Mesenchymal stem cell (in vitro differentiated cells and primary cell): ENCODE measurements at regions not wholly inside any gene's neighbourhood (a gene's known extent, or its start where the extent isn't known, plus 50 kb on each side); places are given as distances from the start of the nearest gene placed in this dataset.

Experiments
- DNase-seq: peaks from one replicate; pipeline ENCODE4 v3.0.0-alpha.2; 2013
- H2AFZ ChIP-seq: one replicate; pipeline ENCODE4 v1.6.1; 2013; ENCODE audit warnings: low read depth, mild to moderate bottlenecking, control low read depth, inconsistent platforms, low read length, moderate library complexity
- H2AK5ac ChIP-seq: 2 replicates; pipeline ENCODE4 v1.6.1; 2013; ENCODE audit warnings: low read length, moderate library complexity, mild to moderate bottlenecking, inconsistent platforms; ENCODE audit not compliant: severe bottlenecking
- H2BK120ac ChIP-seq: one replicate; pipeline ENCODE4 v1.6.1; 2013; ENCODE audit warnings: low read depth, mild to moderate bottlenecking, inconsistent platforms, low read length, moderate library complexity
- H2BK12ac ChIP-seq, 2 experiments: one replicate each; pipeline ENCODE4 v1.6.1; 2013; ENCODE audit warnings: inconsistent platforms in 2 of 2, low read length in 2 of 2, mild to moderate bottlenecking in 2 of 2, moderate library complexity in 2 of 2, control low read depth in 1 of 2
- H2BK15ac ChIP-seq: one replicate; pipeline ENCODE4 v1.6.1; 2013; ENCODE audit warnings: mild to moderate bottlenecking, low read depth, inconsistent platforms; ENCODE audit not compliant: poor library complexity, severe bottlenecking
- H2BK5ac ChIP-seq: 2 replicates; pipeline ENCODE4 v1.6.1; 2013; ENCODE audit warnings: low read depth, mild to moderate bottlenecking, low read length, control low read depth, inconsistent platforms; ENCODE audit not compliant: poor library complexity, severe bottlenecking
- H3K14ac ChIP-seq, 2 experiments: one replicate each; pipeline ENCODE4 v1.6.1; 2013; ENCODE audit warnings: inconsistent platforms in 2 of 2, low read length in 2 of 2, control low read depth in 1 of 2, mild to moderate bottlenecking in 1 of 2, moderate library complexity in 1 of 2
- H3K18ac ChIP-seq, 2 experiments: one replicate each; pipeline ENCODE4 v1.6.1; 2013; ENCODE audit warnings: inconsistent platforms in 2 of 2, low read length in 2 of 2, control low read depth in 1 of 2, low read depth in 1 of 2, mild to moderate bottlenecking in 1 of 2
- H3K23ac ChIP-seq, 2 experiments: one replicate each; pipeline ENCODE4 v1.6.1; 2013; ENCODE audit warnings: inconsistent platforms in 2 of 2, low read length in 2 of 2, mild to moderate bottlenecking in 2 of 2, moderate library complexity in 2 of 2, control low read depth in 1 of 2
- H3K27ac ChIP-seq: 2 replicates; pipeline ENCODE4 v1.5.1; 2013; ENCODE audit warnings: mild to moderate bottlenecking, moderate library complexity, low read length, control low read depth, inconsistent platforms; ENCODE audit not compliant: poor library complexity, severe bottlenecking
- H3K27me3 ChIP-seq, 2 experiments: 2 replicates each; pipeline versions ENCODE4 v1.6.1 to v1.7.0; 2013; ENCODE audit warnings: low read length in 2 of 2, mild to moderate bottlenecking in 2 of 2, moderate library complexity in 2 of 2, control low read depth in 1 of 2, inconsistent platforms in 1 of 2; ENCODE audit not compliant: control insufficient read depth in 1 of 2, insufficient read depth in 1 of 2
- H3K36me3 ChIP-seq, 2 experiments: 2 replicates each; pipeline versions ENCODE4 v1.6.1 to v1.7.0; 2013; ENCODE audit warnings: low read length in 2 of 2, control low read depth in 1 of 2, inconsistent platforms in 1 of 2, low read depth in 1 of 2, mild to moderate bottlenecking in 1 of 2; ENCODE audit not compliant: insufficient read depth in 2 of 2, control insufficient read depth in 1 of 2
- H3K4ac ChIP-seq, 2 experiments: one replicate each; pipeline ENCODE4 v1.6.1; 2013; ENCODE audit warnings: inconsistent platforms in 2 of 2, low read length in 2 of 2, mild to moderate bottlenecking in 2 of 2, moderate library complexity in 2 of 2, control low read depth in 1 of 2, low read depth in 1 of 2
- H3K4me1 ChIP-seq: 2 replicates; pipeline ENCODE4 v1.6.1; 2013; ENCODE audit warnings: low read depth, low read length, control low read depth; ENCODE audit not compliant: control insufficient read depth, insufficient read depth
- H3K4me2 ChIP-seq: 2 replicates; pipeline ENCODE4 v1.6.1; 2013; ENCODE audit warnings: low read length, mild to moderate bottlenecking, inconsistent platforms; ENCODE audit not compliant: poor library complexity, severe bottlenecking
- H3K4me3 ChIP-seq, 2 experiments: 2 replicates each; pipeline versions ENCODE4 v1.5.1 to v1.7.0; 2013; ENCODE audit warnings: low read length in 2 of 2, mild to moderate bottlenecking in 2 of 2, control low read depth in 1 of 2, low read depth in 1 of 2; ENCODE audit not compliant: insufficient read depth in 1 of 2
- H3K79me1 ChIP-seq: replicated peaks from 2 replicates; pipeline ENCODE4 v1.6.1; 2013; ENCODE audit warnings: mild to moderate bottlenecking, control low read depth, low read length, inconsistent platforms; ENCODE audit not compliant: poor library complexity, severe bottlenecking
- H3K9ac ChIP-seq: 2 replicates; pipeline ENCODE4 v1.7.0; 2013; ENCODE audit warnings: mild to moderate bottlenecking, low read length, moderate library complexity
- H3K9me3 ChIP-seq: 2 replicates; pipeline ENCODE4 v1.7.0; 2013; ENCODE audit warnings: mild to moderate bottlenecking, low read length; ENCODE audit not compliant: control insufficient read depth
- H4K8ac ChIP-seq: one replicate; pipeline ENCODE4 v1.6.1; 2013; ENCODE audit warnings: inconsistent platforms, mild to moderate bottlenecking, low read length, moderate library complexity
- H4K91ac ChIP-seq: one replicate; pipeline ENCODE4 v1.6.1; 2013; ENCODE audit warnings: mild to moderate bottlenecking, low read length, inconsistent platforms
- WGBS: methylation state at CpG from one replicate; pipeline ENCODE4 v1.1.7; 2013; ENCODE audit warnings: mixed read lengths; 5-methylcytosine and 5-hydroxymethylcytosine counted together

- 83% methylated on average over 9 of the region's 9 CpGs for WGBS
Measured at GRCh38 chr5:25851301-25851700, 1187.1 kb downstream of the CDH9 start.

GRCh38 chr5:25850581-25850980 lies 1187.8 kb downstream of the CDH9 start:
- H3K4me1 ChIP-seq, result no peaks in the 10 kb centered on the region
- H3K9ac ChIP-seq, result no peak overlapping the region
- H2AFZ ChIP-seq, result no peak overlapping the region
- H3K36me3 ChIP-seq, result no peaks in the 10 kb centered on the region
- H3K4ac ChIP-seq, result no peak overlapping the region
- H4K8ac ChIP-seq, result no peak overlapping the region
- H3K9me3 ChIP-seq, result peaks cover 7% of the 10 kb centered on the region
- H3K14ac ChIP-seq, result no peak overlapping the region
- DNase-seq, result no peak
- H2AK5ac ChIP-seq, result no peak overlapping the region
- no peak overlapping the region for H2BK12ac ChIP-seq
- H2BK5ac ChIP-seq, result no peak overlapping the region
- no peaks in the 10 kb centered on the region for H3K27me3 ChIP-seq
- H3K23ac ChIP-seq, result no peak overlapping the region
- no peak overlapping the region for H2BK15ac ChIP-seq
- no peak overlapping the region for H3K4me3 ChIP-seq
- H3K18ac ChIP-seq, result no peak overlapping the region
- no peak overlapping the region for H3K4me2 ChIP-seq
- H2BK120ac ChIP-seq, result no peak overlapping the region
- no peak overlapping the region for H4K91ac ChIP-seq
- no peaks in the 10 kb centered on the region for H3K79me1 ChIP-seq
- 79% methylated on average over 4 of the region's 5 CpGs for WGBS
- H3K27ac ChIP-seq, result no peak overlapping the region

More at GRCh38 chr5:25851301-25851700, 1187.1 kb downstream of the CDH9 start:
- no peak overlapping the region for H3K27ac ChIP-seq
- H2AFZ ChIP-seq, result no peak overlapping the region
- no peak overlapping the region for H2BK120ac ChIP-seq
- H2AK5ac ChIP-seq, result no peak overlapping the region
- no peak overlapping the region for H3K9ac ChIP-seq
- no peak overlapping the region for H3K18ac ChIP-seq
- H3K4me1 ChIP-seq, result no peaks in the 10 kb centered on the region
- no peak overlapping the region for H4K91ac ChIP-seq
- no peak overlapping the region for H2BK15ac ChIP-seq
- H3K4me2 ChIP-seq, result no peak overlapping the region
- no peaks in the 10 kb centered on the region for H3K36me3 ChIP-seq
- H3K27me3 ChIP-seq, result no peaks in the 10 kb centered on the region
- no peak overlapping the region for H4K8ac ChIP-seq
- no peak overlapping the region for H3K4me3 ChIP-seq
- no peak overlapping the region for H3K23ac ChIP-seq
- no peak overlapping the region for H3K4ac ChIP-seq
- no peaks in the 10 kb centered on the region for H3K79me1 ChIP-seq
- H2BK12ac ChIP-seq, result no peak overlapping the region
- no peaks in the 10 kb centered on the region for H3K9me3 ChIP-seq
- H2BK5ac ChIP-seq, result no peak overlapping the region
- H3K14ac ChIP-seq, result no peak overlapping the region
- no peak for DNase-seq

- Histone ChIP-seq H3K4ac (no peak overlapping the region), H3K79me1 (no peaks in the 10 kb centered on the region), H3K14ac (no peak overlapping the region), H2BK12ac (no peak overlapping the region), H4K91ac (no peak overlapping the region), H2AFZ (no peak overlapping the region), H3K23ac (no peak overlapping the region), H3K9me3 (peaks cover 15% of the 10 kb centered on the region), H3K27ac (no peak overlapping the region), H2BK5ac (no peak overlapping the region), H3K4me3 (no peak overlapping the region), H2AK5ac (no peak overlapping the region), H3K4me2 (no peak overlapping the region), H2BK120ac (no peak overlapping the region), H3K9ac (no peak overlapping the region), H3K18ac (no peak overlapping the region), H2BK15ac (no peak overlapping the region), H3K36me3 (no peaks in the 10 kb centered on the region), H3K27me3 (no peaks in the 10 kb centered on the region), H4K8ac (no peak overlapping the region), H3K4me1 (no peaks in the 10 kb centered on the region)
- no peak for DNase-seq
- 92% methylated on average over 1 of the region's 2 CpGs for WGBS
Measured at GRCh38 chr5:25849270-25849669, 1189.1 kb downstream of the CDH9 start.

- Histone ChIP-seq H2BK5ac (no peak overlapping the region), H3K18ac (no peak overlapping the region), H2AK5ac (no peak overlapping the region), H3K4me3 (no peak overlapping the region), H3K23ac (no peak overlapping the region), H3K27ac (no peak overlapping the region), H4K8ac (no peak overlapping the region), H3K4me2 (no peak overlapping the region), H3K79me1 (no peaks in the 10 kb centered on the region), H2BK120ac (no peak overlapping the region), H2BK12ac (no peak overlapping the region), H4K91ac (no peak overlapping the region), H3K14ac (no peak overlapping the region), H3K9me3 (no peaks in the 10 kb centered on the region), H3K9ac (no peak overlapping the region), H2BK15ac (no peak overlapping the region), H3K4me1 (no peaks in the 10 kb centered on the region), H3K27me3 (no peaks in the 10 kb centered on the region), H3K36me3 (no peaks in the 10 kb centered on the region), H2AFZ (no peak overlapping the region), H3K4ac (no peak overlapping the region)
- 95% methylated on average over 19 of the region's 22 CpGs for WGBS
- DNase-seq, result no peak
Measured at GRCh38 chr5:25823330-25823873, 1178.6 kb upstream of the CDH10 start.
